Glutamatergic neuron (in vitro differentiated cells): ENCODE measurements at regions not wholly inside any gene's neighbourhood (a gene's known extent, or its start where the extent isn't known, plus 50 kb on each side); places are given as distances from the start of the nearest gene placed in this dataset.

Source experiments
- DNase-seq: peaks from one replicate; pipeline ENCODE4 v3.0.0; 2022
- H3K27ac Mint-ChIP-seq: one replicate; pipeline ENCODE4 v1.8.0; 2020; ENCODE audit warnings: mild to moderate bottlenecking, mixed read lengths, inconsistent platforms; ENCODE audit not compliant: unreplicated experiment
- H3K27me3 Mint-ChIP-seq: one replicate; pipeline ENCODE4 v1.8.0; 2020; ENCODE audit warnings: mild to moderate bottlenecking, moderate library complexity, mixed read lengths, inconsistent platforms; ENCODE audit not compliant: unreplicated experiment
- H3K36me3 Mint-ChIP-seq: one replicate; pipeline ENCODE4 v1.8.0; 2020; ENCODE audit warnings: mild to moderate bottlenecking, mixed read lengths, inconsistent platforms; ENCODE audit not compliant: unreplicated experiment
- H3K4me1 Mint-ChIP-seq: one replicate; pipeline ENCODE4 v1.8.0; 2020; ENCODE audit warnings: mild to moderate bottlenecking, low read depth, mixed read lengths, inconsistent platforms; ENCODE audit not compliant: unreplicated experiment
- H3K4me3 Mint-ChIP-seq: one replicate; pipeline ENCODE4 v1.8.0; 2020; ENCODE audit warnings: mild to moderate bottlenecking, mixed read lengths, inconsistent platforms; ENCODE audit not compliant: unreplicated experiment
- H3K9me3 Mint-ChIP-seq: one replicate; pipeline ENCODE4 v1.8.0; 2020; ENCODE audit warnings: mild to moderate bottlenecking, moderate library complexity, mixed read lengths, inconsistent platforms; ENCODE audit not compliant: unreplicated experiment
- CTCF ChIP-seq: fragments of 200-600 bp; sonication (generic); IDR thresholded peaks from one replicate; pipeline ENCODE4 v1.5.0; 2021; ENCODE audit not compliant: partially characterized antibody, unreplicated experiment

- Mint-ChIP-seq H3K27me3 (peaks cover 18% of the 10 kb centered on the region), H3K4me3 (peak overlapping the region; percentile 72), H3K4me1 (peaks cover 4% of the 10 kb centered on the region), H3K36me3 (no peaks in the 10 kb centered on the region), H3K27ac (no peak overlapping the region), H3K9me3 (peaks cover 4% of the 10 kb centered on the region)
- no peak for TF ChIP-seq CTCF
- DNase-seq: peak; percentile 56
These were observed 51.3 kb upstream of the AMZ2 start for GRCh38 chr17:68196394-68197090.

DNA sequence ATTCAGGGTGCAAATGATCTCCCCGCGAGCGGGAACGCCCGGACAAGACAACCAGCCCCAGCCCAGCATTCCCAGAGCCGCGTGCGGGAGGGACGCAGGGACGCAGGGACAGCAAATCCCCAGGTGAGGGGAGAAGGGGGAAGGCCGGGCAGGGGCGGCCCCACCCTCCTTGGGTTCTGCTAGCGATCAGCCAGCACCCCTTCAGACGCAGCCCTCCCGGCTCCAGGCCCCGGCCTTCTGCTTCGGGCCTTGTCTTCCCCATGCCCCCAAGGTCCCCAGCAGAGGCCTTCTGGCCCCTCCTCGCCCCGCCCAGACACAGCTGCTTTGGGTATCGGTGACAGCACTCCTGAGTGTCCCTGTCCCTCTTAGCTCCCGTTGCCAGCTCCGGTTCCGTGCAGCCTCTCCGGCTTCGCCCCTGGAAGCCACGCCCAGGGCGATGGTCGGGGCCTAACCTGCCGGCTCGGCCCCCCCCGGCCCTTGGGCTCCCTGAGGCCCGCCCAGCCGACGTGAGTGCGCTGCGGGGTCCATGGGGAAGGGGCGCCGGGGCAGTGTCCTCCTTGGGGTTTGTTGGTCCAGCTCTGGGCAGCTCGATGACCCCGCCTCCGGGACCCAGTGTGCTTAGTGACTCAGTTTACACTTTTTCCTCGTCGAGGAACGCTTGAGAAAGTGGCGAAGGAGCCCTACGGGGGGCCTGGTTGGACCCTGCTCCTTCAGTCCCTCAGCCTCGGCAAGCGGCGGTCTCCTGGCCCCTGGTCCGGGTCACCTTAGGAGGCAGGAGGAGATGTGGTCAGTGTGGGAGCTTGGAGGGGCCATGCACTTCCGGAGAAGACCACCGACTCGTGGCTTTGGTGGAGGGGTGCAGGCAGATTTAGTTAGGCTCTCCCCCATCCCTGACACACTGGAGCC, 50.5 kb upstream of the AMZ2 start:
- Mint-ChIP-seq H3K4me3 (peak overlapping the region; percentile 72), H3K27me3 (peaks cover 18% of the 10 kb centered on the region), H3K4me1 (peaks cover 4% of the 10 kb centered on the region), H3K36me3 (no peaks in the 10 kb centered on the region), H3K27ac (no peak overlapping the region), H3K9me3 (peaks cover 4% of the 10 kb centered on the region)
- peak; percentile 69 for DNase-seq
- no peak for TF ChIP-seq CTCF

DNA sequence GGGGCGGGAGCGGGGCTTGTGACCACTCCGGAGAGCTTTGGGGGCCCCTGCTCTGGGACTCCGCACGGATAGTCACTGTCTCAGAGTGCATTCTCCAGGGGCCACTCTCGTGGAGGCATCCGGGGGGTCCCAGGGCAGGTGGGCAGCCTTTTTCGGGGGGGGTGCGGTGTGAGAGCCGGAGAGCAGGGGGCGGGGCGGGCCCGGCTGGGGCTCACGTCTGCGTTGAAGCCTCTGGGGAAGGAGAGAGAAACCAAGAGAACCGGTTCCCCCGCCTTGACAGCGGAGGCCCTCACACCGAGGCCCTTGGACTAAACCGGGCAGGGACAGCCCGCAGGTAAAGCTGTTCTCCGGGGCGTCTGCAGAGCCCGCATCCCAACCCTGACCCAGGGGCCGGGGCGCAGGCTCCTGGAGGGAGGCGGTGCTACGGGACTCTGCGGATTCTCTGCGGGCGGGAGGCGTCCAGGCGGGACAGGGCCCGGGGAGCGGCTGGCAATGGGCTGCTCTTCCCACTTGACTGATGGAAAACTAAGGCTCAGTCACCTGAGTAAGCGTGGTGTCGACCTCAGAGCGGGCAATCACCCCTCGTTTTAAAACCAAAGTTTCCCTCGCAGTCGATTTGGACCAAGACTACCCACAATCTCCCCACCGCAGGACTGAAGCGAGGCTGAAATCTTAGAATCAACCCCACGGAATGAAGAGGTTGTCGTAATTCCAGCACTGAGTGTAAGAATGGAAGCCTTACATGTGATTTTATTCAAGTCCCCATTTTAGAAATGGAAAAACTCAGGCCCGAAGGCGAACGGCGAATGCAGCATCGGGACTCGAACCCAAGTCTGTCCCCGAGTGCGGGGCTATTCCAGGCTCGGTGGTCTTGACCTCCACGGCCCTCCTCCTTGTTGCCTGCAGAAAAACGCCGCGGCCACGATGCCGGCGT, 49.6 kb upstream of the AMZ2 start:
- H3K36me3 Mint-ChIP-seq: no peaks in the 10 kb centered on the region
- no peak overlapping the region for H3K4me3 Mint-ChIP-seq
- peaks cover 8% of the 10 kb centered on the region for H3K9me3 Mint-ChIP-seq
- TF ChIP-seq CTCF: no peak
- H3K27ac Mint-ChIP-seq: no peak overlapping the region
- peaks cover 18% of the 10 kb centered on the region for H3K27me3 Mint-ChIP-seq
- no peak for DNase-seq
- peaks cover 4% of the 10 kb centered on the region for H3K4me1 Mint-ChIP-seq
